GM23338 (cell line): ENCODE measurements at regions not wholly inside any gene's neighbourhood (a gene's known extent, or its start where the extent isn't known, plus 50 kb on each side); places are given as distances from the start of the nearest gene placed in this dataset.

Experiments used
- ATAC-seq: fragments of 200-7000 bp; cut with Tn5 transposase; 3 replicates; pipeline ENCODE4 v1.9.1; 2020
- DNase-seq: peaks from one replicate; pipeline ENCODE4 v3.0.0-alpha.2; 2015; ENCODE audit warnings: low spot score
- H2AFZ ChIP-seq: fragments of 200-600 bp; sonication (generic); 2 replicates; pipeline ENCODE4 v1.8.0; 2016; ENCODE audit warnings: antibody characterized with exemption, mild to moderate bottlenecking, moderate library complexity
- H3F3A ChIP-seq: fragments of 200-600 bp; sonication (generic); replicated peaks from 2 replicates; pipeline ENCODE4 v1.8.0; 2017; ENCODE audit warnings: antibody characterized with exemption, mixed run types, low read depth
- H3K27ac ChIP-seq: fragments of 200-600 bp; sonication (generic); 2 replicates; pipeline ENCODE4 v1.6.1; 2016; ENCODE audit warnings: low read depth
- H3K27me3 ChIP-seq: fragments of 200-600 bp; sonication (generic); 2 replicates; pipeline ENCODE4 v1.8.0; 2016; ENCODE audit warnings: mild to moderate bottlenecking, mixed run types, moderate library complexity; ENCODE audit not compliant: insufficient read depth
- H3K36me3 ChIP-seq: fragments of 200-600 bp; sonication (generic); 2 replicates; pipeline ENCODE4 v1.8.0; 2016; ENCODE audit warnings: mild to moderate bottlenecking; ENCODE audit not compliant: insufficient read depth
- H3K4me1 ChIP-seq: fragments of 200-600 bp; sonication (generic); 2 replicates; pipeline ENCODE4 v1.8.0; 2016; ENCODE audit warnings: mild to moderate bottlenecking, moderate library complexity; ENCODE audit not compliant: insufficient read depth
- H3K4me2 ChIP-seq: fragments of 200-600 bp; sonication (generic); 2 replicates; pipeline ENCODE4 v1.7.1; 2017; ENCODE audit warnings: mixed run types
- H3K4me3 ChIP-seq: fragments of 200-600 bp; sonication (generic); 2 replicates; pipeline ENCODE4 v1.6.1; 2016; ENCODE audit warnings: mixed run types
- H3K79me2 ChIP-seq: fragments of 200-600 bp; sonication (generic); replicated peaks from 2 replicates; pipeline ENCODE4 v1.8.0; 2017; ENCODE audit warnings: mild to moderate bottlenecking; ENCODE audit not compliant: insufficient read depth
- H3K9me2 ChIP-seq: fragments of 200-600 bp; sonication (generic); 2 replicates; pipeline ENCODE4 v1.8.0; 2017; ENCODE audit not compliant: insufficient read depth
- H4K20me1 ChIP-seq: fragments of 200-600 bp; sonication (generic); replicated peaks from 2 replicates; pipeline ENCODE4 v1.8.0; 2017; ENCODE audit warnings: mild to moderate bottlenecking; ENCODE audit not compliant: insufficient read depth
- H3K27ac Mint-ChIP-seq: 2 replicates; pipeline ENCODE4 v1.8.0; 2020; ENCODE audit warnings: inconsistent platforms, mild to moderate bottlenecking, moderate library complexity, mixed read lengths
- H3K27me3 Mint-ChIP-seq: 3 replicates; pipeline ENCODE4 v1.8.0; 2022; ENCODE audit warnings: low read depth, mild to moderate bottlenecking, moderate library complexity, mixed read lengths, inconsistent platforms; ENCODE audit not compliant: insufficient read depth, poor library complexity
- H3K36me3 Mint-ChIP-seq: 3 replicates; pipeline ENCODE4 v1.8.0; 2021; ENCODE audit warnings: low read depth, mild to moderate bottlenecking, inconsistent platforms, moderate library complexity, mixed read lengths
- H3K4me1 Mint-ChIP-seq: 3 replicates; pipeline ENCODE4 v1.8.0; 2020; ENCODE audit warnings: mild to moderate bottlenecking, inconsistent platforms, mixed read lengths
- H3K4me3 Mint-ChIP-seq: 3 replicates; pipeline ENCODE4 v1.8.0; 2021; ENCODE audit warnings: moderate library complexity, mild to moderate bottlenecking, inconsistent platforms, mixed read lengths
- H3K9me3 Mint-ChIP-seq: 3 replicates; pipeline ENCODE4 v1.8.0; 2020; ENCODE audit warnings: moderate library complexity, mild to moderate bottlenecking, inconsistent platforms, mixed read lengths
- CREB1 ChIP-seq: fragments of 250-450 bp; sonication (Bioruptor Pico); IDR thresholded peaks from 2 replicates; pipeline ENCODE4 v1.5.0; 2020; ENCODE audit warnings: low read depth, mild to moderate bottlenecking, moderate library complexity
- EZH2 ChIP-seq: fragments of 200-600 bp; sonication (generic); IDR thresholded peaks from one replicate; pipeline ENCODE4 v1.8.0; 2017; ENCODE audit warnings: antibody characterized with exemption, mild to moderate bottlenecking, low read depth; ENCODE audit not compliant: unreplicated experiment
- EZH2phosphoT487 ChIP-seq: fragments of 200-600 bp; sonication (generic); IDR thresholded peaks from one replicate; pipeline ENCODE4 v1.8.1; 2018; ENCODE audit warnings: antibody characterized with exemption; ENCODE audit not compliant: unreplicated experiment
- JUNB ChIP-seq: IDR thresholded peaks from one replicate; pipeline ENCODE4 v1.6.1; 2016; ENCODE audit warnings: antibody characterized with exemption; ENCODE audit not compliant: unreplicated experiment
- NANOG ChIP-seq: IDR thresholded peaks from 2 replicates; pipeline ENCODE4 v1.6.1; 2016; ENCODE audit warnings: antibody characterized with exemption, borderline replicate concordance
- POLR2AphosphoS5 ChIP-seq: IDR thresholded peaks from 2 replicates; pipeline ENCODE4 v1.6.1; 2016; ENCODE audit warnings: antibody characterized with exemption, low read depth
- STAT1 ChIP-seq: IDR thresholded peaks from one replicate; pipeline ENCODE4 v1.6.1; 2016; ENCODE audit warnings: antibody characterized with exemption; ENCODE audit not compliant: unreplicated experiment
- ZNF114 ChIP-seq: fragments of 250-450 bp; sonication (Bioruptor Pico); IDR thresholded peaks from 2 replicates; pipeline ENCODE4 v1.5.0; 2020; ENCODE audit warnings: mild to moderate bottlenecking, moderate library complexity
- TF ChIP-seq, protein P1 (sequence below): fragments of 250-450 bp; sonication (Bioruptor Pico); IDR thresholded peaks from 2 replicates; pipeline ENCODE4 v1.5.0; 2020; ENCODE audit warnings: mild to moderate bottlenecking, moderate library complexity
- TF ChIP-seq, protein P2 (sequence below): IDR thresholded peaks from one replicate; pipeline ENCODE4 v1.6.1; 2018; ENCODE audit warnings: antibody characterized with exemption; ENCODE audit not compliant: unreplicated experiment
- TF ChIP-seq, protein P3 (sequence below): IDR thresholded peaks from 2 replicates; pipeline ENCODE4 v1.6.1; 2016; ENCODE audit warnings: antibody characterized with exemption
- TF ChIP-seq, protein P4 (sequence below), 2 experiments: fragments of 200-600 bp in 1 of 2; sonication (generic) in 1 of 2; conservative IDR thresholded peaks; 2 replicates each; pipeline versions ENCODE4 v1.5.1 to v1.6.1; 2016 to 2017; ENCODE audit warnings: antibody characterized with exemption in 2 of 2, low read depth in 2 of 2, mild to moderate bottlenecking in 2 of 2, moderate library complexity in 1 of 2

DNA sequence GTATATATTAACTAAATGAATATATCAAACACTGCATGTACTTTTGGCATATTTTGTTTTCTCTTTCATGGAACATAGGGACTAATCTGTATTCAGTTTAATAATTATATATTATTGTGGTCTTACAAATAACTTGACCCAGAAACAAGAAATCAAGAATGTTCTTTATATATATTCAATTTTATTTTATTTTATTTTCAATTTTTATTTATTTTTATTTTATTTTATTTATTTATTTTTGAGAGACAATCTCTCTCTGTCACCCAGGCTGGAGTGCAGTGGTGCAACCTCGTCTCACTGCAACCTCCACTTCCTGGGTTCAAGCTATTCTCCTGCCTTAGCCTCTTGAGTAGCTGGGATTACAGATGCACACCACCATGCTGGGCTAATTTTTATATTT lies 258.4 kb upstream of the MYO3A start:
- no peak for ATAC-seq
- H3K9me3 Mint-ChIP-seq, result peaks cover 11% of the 10 kb centered on the region

More for the DNA sequence above, 258.4 kb upstream of the MYO3A start:
- Mint-ChIP-seq H3K4me1 (no peaks in the 10 kb centered on the region), H3K27me3 (peaks cover 2% of the 10 kb centered on the region), H3K36me3 (peaks cover 6% of the 10 kb centered on the region; the same call in 2 of the 3 replicates), H3K27ac (no peak overlapping the region), H3K4me3 (no peak overlapping the region)
- Histone ChIP-seq H3K79me2 (no peaks in the 10 kb centered on the region), H3K36me3 (no peaks in the 10 kb centered on the region), H2AFZ (no peak overlapping the region), H3K9me2 (no peaks in the 10 kb centered on the region), H3K4me2 (no peak overlapping the region), H3F3A (no peaks in the 10 kb centered on the region), H3K4me1 (no peaks in the 10 kb centered on the region), H3K4me3 (no peak overlapping the region), H3K27me3 (no peaks in the 10 kb centered on the region), H3K27ac (no peak overlapping the region), H4K20me1 (no peaks in the 10 kb centered on the region)
- no peak for TF ChIP-seq POLR2AphosphoS5
- no peak for TF ChIP-seq ZNF114 (CRISPR knock-in tag)
- TF ChIP-seq EZH2, result no peak
- TF ChIP-seq, protein P1, sequence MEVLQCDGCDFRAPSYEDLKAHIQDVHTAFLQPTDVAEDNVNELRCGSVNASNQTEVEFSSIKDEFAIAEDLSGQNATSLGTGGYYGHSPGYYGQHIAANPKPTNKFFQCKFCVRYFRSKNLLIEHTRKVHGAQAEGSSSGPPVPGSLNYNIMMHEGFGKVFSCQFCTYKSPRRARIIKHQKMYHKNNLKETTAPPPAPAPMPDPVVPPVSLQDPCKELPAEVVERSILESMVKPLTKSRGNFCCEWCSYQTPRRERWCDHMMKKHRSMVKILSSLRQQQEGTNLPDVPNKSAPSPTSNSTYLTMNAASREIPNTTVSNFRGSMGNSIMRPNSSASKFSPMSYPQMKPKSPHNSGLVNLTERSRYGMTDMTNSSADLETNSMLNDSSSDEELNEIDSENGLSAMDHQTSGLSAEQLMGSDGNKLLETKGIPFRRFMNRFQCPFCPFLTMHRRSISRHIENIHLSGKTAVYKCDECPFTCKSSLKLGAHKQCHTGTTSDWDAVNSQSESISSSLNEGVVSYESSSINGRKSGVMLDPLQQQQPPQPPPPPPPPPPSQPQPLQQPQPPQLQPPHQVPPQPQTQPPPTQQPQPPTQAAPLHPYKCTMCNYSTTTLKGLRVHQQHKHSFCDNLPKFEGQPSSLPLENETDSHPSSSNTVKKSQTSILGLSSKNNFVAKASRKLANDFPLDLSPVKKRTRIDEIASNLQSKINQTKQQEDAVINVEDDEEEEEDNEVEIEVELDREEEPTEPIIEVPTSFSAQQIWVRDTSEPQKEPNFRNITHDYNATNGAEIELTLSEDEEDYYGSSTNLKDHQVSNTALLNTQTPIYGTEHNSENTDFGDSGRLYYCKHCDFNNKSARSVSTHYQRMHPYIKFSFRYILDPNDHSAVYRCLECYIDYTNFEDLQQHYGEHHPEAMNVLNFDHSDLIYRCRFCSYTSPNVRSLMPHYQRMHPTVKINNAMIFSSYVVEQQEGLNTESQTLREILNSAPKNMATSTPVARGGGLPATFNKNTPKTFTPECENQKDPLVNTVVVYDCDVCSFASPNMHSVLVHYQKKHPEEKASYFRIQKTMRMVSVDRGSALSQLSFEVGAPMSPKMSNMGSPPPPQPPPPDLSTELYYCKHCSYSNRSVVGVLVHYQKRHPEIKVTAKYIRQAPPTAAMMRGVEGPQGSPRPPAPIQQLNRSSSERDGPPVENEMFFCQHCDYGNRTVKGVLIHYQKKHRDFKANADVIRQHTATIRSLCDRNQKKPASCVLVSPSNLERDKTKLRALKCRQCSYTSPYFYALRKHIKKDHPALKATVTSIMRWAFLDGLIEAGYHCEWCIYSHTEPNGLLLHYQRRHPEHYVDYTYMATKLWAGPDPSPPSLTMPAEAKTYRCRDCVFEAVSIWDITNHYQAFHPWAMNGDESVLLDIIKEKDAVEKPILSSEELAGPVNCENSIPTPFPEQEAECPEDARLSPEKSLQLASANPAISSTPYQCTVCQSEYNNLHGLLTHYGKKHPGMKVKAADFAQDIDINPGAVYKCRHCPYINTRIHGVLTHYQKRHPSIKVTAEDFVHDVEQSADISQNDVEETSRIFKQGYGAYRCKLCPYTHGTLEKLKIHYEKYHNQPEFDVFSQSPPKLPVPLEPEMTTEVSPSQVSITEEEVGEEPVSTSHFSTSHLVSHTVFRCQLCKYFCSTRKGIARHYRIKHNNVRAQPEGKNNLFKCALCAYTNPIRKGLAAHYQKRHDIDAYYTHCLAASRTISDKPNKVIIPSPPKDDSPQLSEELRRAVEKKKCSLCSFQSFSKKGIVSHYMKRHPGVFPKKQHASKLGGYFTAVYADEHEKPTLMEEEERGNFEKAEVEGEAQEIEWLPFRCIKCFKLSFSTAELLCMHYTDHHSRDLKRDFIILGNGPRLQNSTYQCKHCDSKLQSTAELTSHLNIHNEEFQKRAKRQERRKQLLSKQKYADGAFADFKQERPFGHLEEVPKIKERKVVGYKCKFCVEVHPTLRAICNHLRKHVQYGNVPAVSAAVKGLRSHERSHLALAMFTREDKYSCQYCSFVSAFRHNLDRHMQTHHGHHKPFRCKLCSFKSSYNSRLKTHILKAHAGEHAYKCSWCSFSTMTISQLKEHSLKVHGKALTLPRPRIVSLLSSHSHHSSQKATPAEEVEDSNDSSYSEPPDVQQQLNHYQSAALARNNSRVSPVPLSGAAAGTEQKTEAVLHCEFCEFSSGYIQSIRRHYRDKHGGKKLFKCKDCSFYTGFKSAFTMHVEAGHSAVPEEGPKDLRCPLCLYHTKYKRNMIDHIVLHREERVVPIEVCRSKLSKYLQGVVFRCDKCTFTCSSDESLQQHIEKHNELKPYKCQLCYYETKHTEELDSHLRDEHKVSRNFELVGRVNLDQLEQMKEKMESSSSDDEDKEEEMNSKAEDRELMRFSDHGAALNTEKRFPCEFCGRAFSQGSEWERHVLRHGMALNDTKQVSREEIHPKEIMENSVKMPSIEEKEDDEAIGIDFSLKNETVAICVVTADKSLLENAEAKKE (CRISPR knock-in tag), result no peak
- no peak for TF ChIP-seq EZH2phosphoT487
- no peak for TF ChIP-seq STAT1
- no peak for TF ChIP-seq JUNB
- TF ChIP-seq, protein P2, sequence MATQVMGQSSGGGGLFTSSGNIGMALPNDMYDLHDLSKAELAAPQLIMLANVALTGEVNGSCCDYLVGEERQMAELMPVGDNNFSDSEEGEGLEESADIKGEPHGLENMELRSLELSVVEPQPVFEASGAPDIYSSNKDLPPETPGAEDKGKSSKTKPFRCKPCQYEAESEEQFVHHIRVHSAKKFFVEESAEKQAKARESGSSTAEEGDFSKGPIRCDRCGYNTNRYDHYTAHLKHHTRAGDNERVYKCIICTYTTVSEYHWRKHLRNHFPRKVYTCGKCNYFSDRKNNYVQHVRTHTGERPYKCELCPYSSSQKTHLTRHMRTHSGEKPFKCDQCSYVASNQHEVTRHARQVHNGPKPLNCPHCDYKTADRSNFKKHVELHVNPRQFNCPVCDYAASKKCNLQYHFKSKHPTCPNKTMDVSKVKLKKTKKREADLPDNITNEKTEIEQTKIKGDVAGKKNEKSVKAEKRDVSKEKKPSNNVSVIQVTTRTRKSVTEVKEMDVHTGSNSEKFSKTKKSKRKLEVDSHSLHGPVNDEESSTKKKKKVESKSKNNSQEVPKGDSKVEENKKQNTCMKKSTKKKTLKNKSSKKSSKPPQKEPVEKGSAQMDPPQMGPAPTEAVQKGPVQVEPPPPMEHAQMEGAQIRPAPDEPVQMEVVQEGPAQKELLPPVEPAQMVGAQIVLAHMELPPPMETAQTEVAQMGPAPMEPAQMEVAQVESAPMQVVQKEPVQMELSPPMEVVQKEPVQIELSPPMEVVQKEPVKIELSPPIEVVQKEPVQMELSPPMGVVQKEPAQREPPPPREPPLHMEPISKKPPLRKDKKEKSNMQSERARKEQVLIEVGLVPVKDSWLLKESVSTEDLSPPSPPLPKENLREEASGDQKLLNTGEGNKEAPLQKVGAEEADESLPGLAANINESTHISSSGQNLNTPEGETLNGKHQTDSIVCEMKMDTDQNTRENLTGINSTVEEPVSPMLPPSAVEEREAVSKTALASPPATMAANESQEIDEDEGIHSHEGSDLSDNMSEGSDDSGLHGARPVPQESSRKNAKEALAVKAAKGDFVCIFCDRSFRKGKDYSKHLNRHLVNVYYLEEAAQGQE, result no peak
- TF ChIP-seq CREB1, result no peak
- TF ChIP-seq NANOG, result no peak
- TF ChIP-seq, protein P3, sequence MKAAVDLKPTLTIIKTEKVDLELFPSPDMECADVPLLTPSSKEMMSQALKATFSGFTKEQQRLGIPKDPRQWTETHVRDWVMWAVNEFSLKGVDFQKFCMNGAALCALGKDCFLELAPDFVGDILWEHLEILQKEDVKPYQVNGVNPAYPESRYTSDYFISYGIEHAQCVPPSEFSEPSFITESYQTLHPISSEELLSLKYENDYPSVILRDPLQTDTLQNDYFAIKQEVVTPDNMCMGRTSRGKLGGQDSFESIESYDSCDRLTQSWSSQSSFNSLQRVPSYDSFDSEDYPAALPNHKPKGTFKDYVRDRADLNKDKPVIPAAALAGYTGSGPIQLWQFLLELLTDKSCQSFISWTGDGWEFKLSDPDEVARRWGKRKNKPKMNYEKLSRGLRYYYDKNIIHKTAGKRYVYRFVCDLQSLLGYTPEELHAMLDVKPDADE, result no peak
- TF ChIP-seq, protein P4, sequence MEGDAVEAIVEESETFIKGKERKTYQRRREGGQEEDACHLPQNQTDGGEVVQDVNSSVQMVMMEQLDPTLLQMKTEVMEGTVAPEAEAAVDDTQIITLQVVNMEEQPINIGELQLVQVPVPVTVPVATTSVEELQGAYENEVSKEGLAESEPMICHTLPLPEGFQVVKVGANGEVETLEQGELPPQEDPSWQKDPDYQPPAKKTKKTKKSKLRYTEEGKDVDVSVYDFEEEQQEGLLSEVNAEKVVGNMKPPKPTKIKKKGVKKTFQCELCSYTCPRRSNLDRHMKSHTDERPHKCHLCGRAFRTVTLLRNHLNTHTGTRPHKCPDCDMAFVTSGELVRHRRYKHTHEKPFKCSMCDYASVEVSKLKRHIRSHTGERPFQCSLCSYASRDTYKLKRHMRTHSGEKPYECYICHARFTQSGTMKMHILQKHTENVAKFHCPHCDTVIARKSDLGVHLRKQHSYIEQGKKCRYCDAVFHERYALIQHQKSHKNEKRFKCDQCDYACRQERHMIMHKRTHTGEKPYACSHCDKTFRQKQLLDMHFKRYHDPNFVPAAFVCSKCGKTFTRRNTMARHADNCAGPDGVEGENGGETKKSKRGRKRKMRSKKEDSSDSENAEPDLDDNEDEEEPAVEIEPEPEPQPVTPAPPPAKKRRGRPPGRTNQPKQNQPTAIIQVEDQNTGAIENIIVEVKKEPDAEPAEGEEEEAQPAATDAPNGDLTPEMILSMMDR (conservative IDR thresholded peaks at IDR 0.05; ENCODE audit: low read depth in 2 of 2), result no peak
- no peak for DNase-seq
